DOHH2 (cell line): ENCODE measurements at regions not wholly inside any gene's neighbourhood (a gene's known extent, or its start where the extent isn't known, plus 50 kb on each side); places are given as distances from the start of the nearest gene placed in this dataset.

Experiments used
- EZH2phosphoT487 ChIP-seq: fragments of 200-600 bp; sonication (generic); IDR thresholded peaks from 2 replicates; pipeline ENCODE4 v1.6.1; 2017; ENCODE audit warnings: borderline replicate concordance, mild to moderate bottlenecking, antibody characterized with exemption, low read length, moderate library complexity, mixed read lengths
- TF ChIP-seq, protein P1 (sequence below): fragments of 200-600 bp; sonication (generic); IDR thresholded peaks from one replicate; pipeline ENCODE4 v1.5.1; 2014; ENCODE audit warnings: antibody characterized with exemption, mild to moderate bottlenecking, low read depth, low read length; ENCODE audit not compliant: poor library complexity, severe bottlenecking

DNA sequence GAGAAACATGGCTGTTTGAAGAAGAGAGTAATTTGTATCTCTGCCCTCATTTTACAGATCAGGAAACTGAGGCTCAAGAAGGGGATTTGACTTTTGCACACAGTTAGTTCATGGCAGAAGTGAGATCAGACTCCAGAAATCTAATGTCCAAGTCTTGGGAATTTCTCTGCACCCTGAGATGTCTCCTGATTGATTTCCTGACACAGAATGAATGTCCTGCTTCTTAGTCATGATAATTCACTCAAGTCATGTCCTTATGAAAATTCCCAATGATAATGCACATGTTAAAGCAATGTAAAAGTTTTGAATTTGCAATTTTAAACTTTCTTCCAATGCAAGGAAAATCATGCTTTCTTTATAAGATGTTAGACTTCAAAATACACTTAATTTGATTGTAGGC lies 105.9 kb downstream of the ACKR3 start:
- TF ChIP-seq, protein P1, sequence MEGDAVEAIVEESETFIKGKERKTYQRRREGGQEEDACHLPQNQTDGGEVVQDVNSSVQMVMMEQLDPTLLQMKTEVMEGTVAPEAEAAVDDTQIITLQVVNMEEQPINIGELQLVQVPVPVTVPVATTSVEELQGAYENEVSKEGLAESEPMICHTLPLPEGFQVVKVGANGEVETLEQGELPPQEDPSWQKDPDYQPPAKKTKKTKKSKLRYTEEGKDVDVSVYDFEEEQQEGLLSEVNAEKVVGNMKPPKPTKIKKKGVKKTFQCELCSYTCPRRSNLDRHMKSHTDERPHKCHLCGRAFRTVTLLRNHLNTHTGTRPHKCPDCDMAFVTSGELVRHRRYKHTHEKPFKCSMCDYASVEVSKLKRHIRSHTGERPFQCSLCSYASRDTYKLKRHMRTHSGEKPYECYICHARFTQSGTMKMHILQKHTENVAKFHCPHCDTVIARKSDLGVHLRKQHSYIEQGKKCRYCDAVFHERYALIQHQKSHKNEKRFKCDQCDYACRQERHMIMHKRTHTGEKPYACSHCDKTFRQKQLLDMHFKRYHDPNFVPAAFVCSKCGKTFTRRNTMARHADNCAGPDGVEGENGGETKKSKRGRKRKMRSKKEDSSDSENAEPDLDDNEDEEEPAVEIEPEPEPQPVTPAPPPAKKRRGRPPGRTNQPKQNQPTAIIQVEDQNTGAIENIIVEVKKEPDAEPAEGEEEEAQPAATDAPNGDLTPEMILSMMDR: no peak
- no peak for TF ChIP-seq EZH2phosphoT487
